22Rv1 (cell line): ENCODE measurements at regions not wholly inside any gene's neighbourhood (a gene's known extent, or its start where the extent isn't known, plus 50 kb on each side); places are given as distances from the start of the nearest gene placed in this dataset.

Experiments used
- CTCF ChIP-seq: fragments of 450-650 bp; IDR thresholded peaks from 2 replicates; pipeline ENCODE4 v1.5.1; 2017; ENCODE audit warnings: mild to moderate bottlenecking
- ZFX ChIP-seq: fragments of 450-650 bp; IDR thresholded peaks from 2 replicates; pipeline ENCODE4 v1.6.1; 2017; ENCODE audit warnings: antibody characterized with exemption, borderline replicate concordance

DNA sequence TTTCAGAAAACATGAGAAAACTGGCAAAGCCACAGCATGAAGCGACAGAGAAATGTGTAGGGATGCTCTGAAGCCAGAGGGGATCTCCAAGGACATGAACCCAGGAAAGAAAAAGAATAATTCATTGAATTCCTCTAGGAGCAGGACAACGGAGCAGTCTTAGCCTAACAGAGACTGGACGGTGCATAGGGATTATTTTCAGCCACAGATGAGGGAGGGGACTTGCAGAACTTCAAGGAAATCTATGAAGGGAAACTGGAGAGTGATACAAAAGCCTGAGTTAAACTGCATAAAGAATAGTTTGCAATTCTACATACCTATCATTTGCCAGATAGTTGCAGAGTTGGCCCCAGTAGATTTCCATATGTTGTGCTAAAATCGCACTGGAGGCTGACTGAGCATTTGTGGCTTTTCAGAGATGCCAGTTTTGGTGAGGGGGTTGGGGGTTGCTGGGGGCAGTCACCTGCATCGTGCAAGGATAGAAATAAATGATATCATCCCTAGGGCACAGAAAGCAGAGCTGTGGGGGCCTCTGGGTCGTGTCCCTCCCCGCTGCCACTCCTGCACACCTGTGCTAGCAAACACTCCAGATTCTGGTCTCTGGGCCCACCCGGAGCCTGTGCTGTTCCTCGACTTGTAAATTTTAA, 443.2 kb upstream of the JARID2 start:
- TF ChIP-seq CTCF (no peak), ZFX (no peak)
